ENCODE measurements at regions not wholly inside any gene's neighbourhood (a gene's known extent, or its start where the extent isn't known, plus 50 kb on each side); places are given as distances from the start of the nearest gene placed in this dataset.
"Not testable (repeated sequence)": the region's sequence is repeated elsewhere in the genome, so short reads cannot be mapped to it uniquely, and the experiment has no call there.

GRCh38 chr22:48307931-48308330, 1519.7 kb downstream of the BRD1 start:
- no peak for DNase-seq (ENCODE audit: low read depth, low spot score)

- DNase-seq (ENCODE audit: low read depth, low spot score): no peak
These were observed 1520.7 kb downstream of the BRD1 start for GRCh38 chr22:48306785-48307510.

- DNase-seq (ENCODE audit: low read depth, low spot score): no peak
These were observed 1521.4 kb downstream of the BRD1 start for GRCh38 chr22:48306284-48306683.

GRCh38 chr22:48305726-48306235, 1521.9 kb downstream of the BRD1 start:
- no peak for DNase-seq (ENCODE audit: low read depth, low spot score)

GRCh38 chr22:48303369-48303725, 1524.3 kb downstream of the BRD1 start:
- no peak for DNase-seq (ENCODE audit: low read depth, low spot score)

GRCh38 chr22:48302657-48303368, 1524.9 kb downstream of the BRD1 start:
- no peak for DNase-seq (ENCODE audit: low read depth, low spot score)

GRCh38 chr22:48301908-48302307, 1525.8 kb downstream of the BRD1 start:
- no peak for DNase-seq (ENCODE audit: low read depth, low spot score)

GRCh38 chr22:48301421-48301820, 1526.3 kb downstream of the BRD1 start:
- DNase-seq (ENCODE audit: low read depth, low spot score): no peak

- DNase-seq (ENCODE audit: low read depth, low spot score): no peak
These were observed 1526.8 kb downstream of the BRD1 start for GRCh38 chr22:48300877-48301276.

- DNase-seq (ENCODE audit: low read depth, low spot score): no peak
These were observed 1527.9 kb downstream of the BRD1 start for GRCh38 chr22:48299801-48300200.

GRCh38 chr22:48299124-48299523, 1528.5 kb downstream of the BRD1 start:
- DNase-seq (ENCODE audit: low read depth, low spot score): no peak

GRCh38 chr22:48297296-48297695, 1530.4 kb downstream of the BRD1 start:
- no peak for DNase-seq (ENCODE audit: low read depth, low spot score)

- not testable (repeated sequence) for DNase-seq (ENCODE audit: low read depth, low spot score)
These were observed 1527.5 kb downstream of the TBC1D22A start for GRCh38 chr22:48289954-48290353.

GRCh38 chr22:48288376-48288940, 1526.0 kb downstream of the TBC1D22A start:
- no peak for DNase-seq (ENCODE audit: low read depth, low spot score)

- DNase-seq (ENCODE audit: low read depth, low spot score): no peak
These were observed 1524.6 kb downstream of the TBC1D22A start for GRCh38 chr22:48287031-48287430.

GRCh38 chr22:48284671-48285070, 1522.2 kb downstream of the TBC1D22A start:
- DNase-seq (ENCODE audit: low read depth, low spot score): no peak

- no peak for DNase-seq (ENCODE audit: low read depth, low spot score)
These were observed 1520.4 kb downstream of the TBC1D22A start for GRCh38 chr22:48282804-48283203.

- no peak for DNase-seq (ENCODE audit: low read depth, low spot score)
These were observed 1517.0 kb downstream of the TBC1D22A start for GRCh38 chr22:48279461-48279756.

- no peak for DNase-seq (ENCODE audit: low read depth, low spot score)
These were observed 1516.4 kb downstream of the TBC1D22A start for GRCh38 chr22:48278620-48279460.

GRCh38 chr22:48277868-48278581, 1515.6 kb downstream of the TBC1D22A start:
- no peak for DNase-seq (ENCODE audit: low read depth, low spot score)
